WTC11 (cell line): ENCODE measurements at regions not wholly inside any gene's neighbourhood (a gene's known extent, or its start where the extent isn't known, plus 50 kb on each side); places are given as distances from the start of the nearest gene placed in this dataset.

ENCODE experiments used
- AFF4 ChIP-seq: sonication (generic); formaldehyde crosslinking; IDR thresholded peaks from 2 replicates; pipeline ENCODE4 v1.8.1; 2023; ENCODE audit warnings: mild to moderate bottlenecking, missing genetic modification reagents, borderline replicate concordance
- ATF1 ChIP-seq: sonication (generic); formaldehyde crosslinking; IDR thresholded peaks from 2 replicates; pipeline ENCODE4 v1.8.1; 2023; ENCODE audit warnings: mild to moderate bottlenecking, moderate library complexity, missing genetic modification reagents
- ATF2 ChIP-seq: sonication (generic); formaldehyde crosslinking; IDR thresholded peaks from 2 replicates; pipeline ENCODE4 v1.8.1; 2022; ENCODE audit warnings: low read depth, missing genetic modification reagents, borderline replicate concordance
- CTCF ChIP-seq: fragments of 200-600 bp; IDR thresholded peaks from 2 replicates; pipeline ENCODE4 v1.8.0; 2022; ENCODE audit warnings: antibody characterized with exemption
- E2F5 ChIP-seq: sonication (generic); formaldehyde crosslinking; IDR thresholded peaks from 2 replicates; pipeline ENCODE4 v1.8.1; 2022; ENCODE audit warnings: mild to moderate bottlenecking, moderate library complexity, missing genetic modification reagents
- ESRRA ChIP-seq: sonication (generic); formaldehyde crosslinking; IDR thresholded peaks from 2 replicates; pipeline ENCODE4 v1.8.1; 2022; ENCODE audit warnings: mild to moderate bottlenecking, missing genetic modification reagents, borderline replicate concordance
- FOXK1 ChIP-seq: sonication (generic); formaldehyde crosslinking; IDR thresholded peaks from 2 replicates; pipeline ENCODE4 v1.8.0; 2022; ENCODE audit warnings: mild to moderate bottlenecking, moderate library complexity, missing genetic modification reagents
- IRF1 ChIP-seq: sonication (generic); formaldehyde crosslinking; IDR thresholded peaks from 2 replicates; pipeline ENCODE4 v1.8.0; 2023; ENCODE audit warnings: missing genetic modification reagents
- MAX ChIP-seq: sonication (generic); formaldehyde crosslinking; IDR thresholded peaks from 2 replicates; pipeline ENCODE4 v1.8.0; 2022; ENCODE audit warnings: mild to moderate bottlenecking, missing genetic modification reagents
- NR2C2 ChIP-seq: sonication (generic); formaldehyde crosslinking; IDR thresholded peaks from 2 replicates; pipeline ENCODE4 v1.8.0; 2022; ENCODE audit warnings: mild to moderate bottlenecking, missing genetic modification reagents
- NR3C1 ChIP-seq: sonication (generic); formaldehyde crosslinking; conservative IDR thresholded peaks from 2 replicates; pipeline ENCODE4 v1.8.1; 2023; ENCODE audit warnings: low read depth, mild to moderate bottlenecking, missing genetic modification reagents
- SMAD4 ChIP-seq: sonication (generic); formaldehyde crosslinking; IDR thresholded peaks from 2 replicates; pipeline ENCODE4 v1.8.0; 2022; ENCODE audit warnings: mild to moderate bottlenecking, missing genetic modification reagents
- USF2 ChIP-seq: sonication (generic); formaldehyde crosslinking; IDR thresholded peaks from 2 replicates; pipeline ENCODE4 v1.8.1; 2023; ENCODE audit warnings: mild to moderate bottlenecking, missing genetic modification reagents, moderate library complexity
- ZNF263 ChIP-seq: sonication (generic); formaldehyde crosslinking; IDR thresholded peaks from 2 replicates; pipeline ENCODE4 v1.8.1; 2022; ENCODE audit warnings: low read depth, mild to moderate bottlenecking, moderate library complexity, missing genetic modification reagents

- TF ChIP-seq AFF4 (CRISPR knock-in tag) (no peak), CTCF (no peak), ZNF263 (CRISPR knock-in tag) (no peak), FOXK1 (CRISPR knock-in tag) (no peak), ATF1 (no peak), SMAD4 (CRISPR knock-in tag) (no peak), USF2 (CRISPR knock-in tag) (no peak), NR2C2 (CRISPR knock-in tag) (no peak), IRF1 (no peak), MAX (CRISPR knock-in tag) (no peak), ATF2 (CRISPR knock-in tag) (no peak), E2F5 (CRISPR knock-in tag) (no peak), NR3C1 (no peak), ESRRA (CRISPR knock-in tag) (no peak)
These were observed 475.6 kb upstream of the VRK2 start for GRCh38 chr2:57570961-57571360.
